AG09309 (cell line): ENCODE measurements at regions not wholly inside any gene's neighbourhood (a gene's known extent, or its start where the extent isn't known, plus 50 kb on each side); places are given as distances from the start of the nearest gene placed in this dataset.

Experiments
- DNase-seq: peaks from one replicate; pipeline ENCODE4 v3.0.0-alpha.2; 2010; ENCODE audit warnings: low read depth
- H3K4me3 ChIP-seq: 2 replicates; pipeline ENCODE4 v1.5.1; 2011; ENCODE audit warnings: mild to moderate bottlenecking, low read depth, low read length, moderate library complexity; ENCODE audit not compliant: control insufficient read depth
- TF ChIP-seq, protein P1 (sequence below): IDR thresholded peaks from 2 replicates; pipeline ENCODE4 v1.5.1; 2011; ENCODE audit warnings: mild to moderate bottlenecking, low read depth, low read length, inconsistent platforms; ENCODE audit not compliant: insufficient read depth, control insufficient read depth; ENCODE audit errors: missing control alignments

DNA sequence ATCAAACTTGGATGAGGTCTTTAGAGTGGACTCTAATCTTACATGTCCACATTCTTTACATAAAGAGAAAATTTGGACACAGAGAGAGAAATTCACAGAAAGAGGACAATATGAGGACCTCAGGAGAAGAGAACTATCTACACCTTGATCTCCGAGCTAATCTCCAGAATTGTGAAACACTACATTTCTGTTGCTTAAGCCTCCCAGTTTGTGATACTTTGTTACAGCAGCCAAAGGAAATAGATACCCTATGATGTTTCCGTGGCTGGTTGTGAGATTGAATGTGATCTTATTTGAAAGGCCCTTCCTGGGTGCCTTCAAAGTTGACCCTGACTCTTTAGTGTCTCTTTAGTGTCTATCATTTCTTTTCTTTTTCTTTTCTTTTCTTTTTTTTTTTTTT, 326.1 kb upstream of the CLNK start:
- TF ChIP-seq, protein P1, sequence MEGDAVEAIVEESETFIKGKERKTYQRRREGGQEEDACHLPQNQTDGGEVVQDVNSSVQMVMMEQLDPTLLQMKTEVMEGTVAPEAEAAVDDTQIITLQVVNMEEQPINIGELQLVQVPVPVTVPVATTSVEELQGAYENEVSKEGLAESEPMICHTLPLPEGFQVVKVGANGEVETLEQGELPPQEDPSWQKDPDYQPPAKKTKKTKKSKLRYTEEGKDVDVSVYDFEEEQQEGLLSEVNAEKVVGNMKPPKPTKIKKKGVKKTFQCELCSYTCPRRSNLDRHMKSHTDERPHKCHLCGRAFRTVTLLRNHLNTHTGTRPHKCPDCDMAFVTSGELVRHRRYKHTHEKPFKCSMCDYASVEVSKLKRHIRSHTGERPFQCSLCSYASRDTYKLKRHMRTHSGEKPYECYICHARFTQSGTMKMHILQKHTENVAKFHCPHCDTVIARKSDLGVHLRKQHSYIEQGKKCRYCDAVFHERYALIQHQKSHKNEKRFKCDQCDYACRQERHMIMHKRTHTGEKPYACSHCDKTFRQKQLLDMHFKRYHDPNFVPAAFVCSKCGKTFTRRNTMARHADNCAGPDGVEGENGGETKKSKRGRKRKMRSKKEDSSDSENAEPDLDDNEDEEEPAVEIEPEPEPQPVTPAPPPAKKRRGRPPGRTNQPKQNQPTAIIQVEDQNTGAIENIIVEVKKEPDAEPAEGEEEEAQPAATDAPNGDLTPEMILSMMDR: no peak
- no peak overlapping the region for H3K4me3 ChIP-seq
- no peak for DNase-seq

DNA sequence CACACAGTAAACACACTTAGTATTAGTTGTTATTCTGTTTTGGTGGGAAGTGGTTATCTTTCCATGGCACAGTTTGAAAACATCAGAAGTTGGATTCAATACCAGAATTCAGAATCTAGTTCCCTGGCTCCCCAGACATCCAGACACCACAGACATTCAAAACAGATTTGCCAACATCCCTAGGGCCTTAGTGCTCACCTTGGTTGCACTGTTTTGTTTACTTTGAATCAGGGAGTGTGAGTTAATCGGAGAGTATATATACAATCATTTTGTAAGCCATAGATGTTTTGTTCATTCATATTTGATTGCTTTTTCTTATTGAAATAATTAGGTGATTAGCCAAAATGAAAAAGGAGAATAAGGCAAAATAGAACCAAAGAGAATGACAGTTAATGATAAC, 324.7 kb upstream of the CLNK start:
- H3K4me3 ChIP-seq: no peak overlapping the region
- no peak for DNase-seq
- TF ChIP-seq, protein P1: no peak

DNA sequence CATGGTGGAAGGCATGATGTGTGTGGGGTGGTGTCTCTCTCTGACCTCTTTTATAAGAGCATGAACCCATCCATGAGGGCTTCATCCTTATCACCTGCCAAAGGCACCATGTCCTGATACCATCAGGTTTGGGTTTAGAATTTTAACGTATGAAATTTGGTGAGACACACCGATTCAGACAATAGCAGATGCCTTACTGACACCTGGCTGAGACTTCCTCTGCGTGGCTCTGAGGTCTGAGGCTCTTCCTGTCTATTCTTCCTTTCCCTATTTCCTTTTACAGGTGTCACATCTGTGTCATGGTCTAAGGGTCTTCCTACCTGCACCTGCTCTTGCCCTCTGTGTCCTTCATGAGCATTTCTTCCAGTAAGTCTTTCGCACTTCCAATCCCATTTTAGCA, 320.7 kb upstream of the CLNK start:
- no peak for DNase-seq
- H3K4me3 ChIP-seq: no peak overlapping the region
- TF ChIP-seq, protein P1: no peak

DNA sequence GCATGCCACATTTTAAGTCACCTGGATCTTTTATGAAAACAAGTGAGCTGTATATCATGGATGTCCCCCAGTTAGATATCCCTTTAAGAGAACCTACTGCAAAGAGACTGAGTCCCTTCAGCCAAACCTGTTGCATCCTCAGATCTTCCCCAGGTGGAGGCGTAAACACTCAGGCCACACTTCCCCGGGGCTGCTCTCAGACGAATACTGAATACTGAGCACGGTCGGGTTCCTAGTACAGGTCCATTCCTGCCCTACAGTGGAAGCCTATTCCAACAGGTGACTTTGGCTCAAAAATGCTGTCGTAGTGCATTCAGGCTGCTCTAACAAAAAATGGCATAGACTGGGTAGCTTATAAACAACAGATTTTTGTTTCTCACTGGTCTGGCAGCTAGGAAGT, 320.2 kb upstream of the CLNK start:
- no peak for DNase-seq
- TF ChIP-seq, protein P1: no peak
- no peak overlapping the region for H3K4me3 ChIP-seq

DNA sequence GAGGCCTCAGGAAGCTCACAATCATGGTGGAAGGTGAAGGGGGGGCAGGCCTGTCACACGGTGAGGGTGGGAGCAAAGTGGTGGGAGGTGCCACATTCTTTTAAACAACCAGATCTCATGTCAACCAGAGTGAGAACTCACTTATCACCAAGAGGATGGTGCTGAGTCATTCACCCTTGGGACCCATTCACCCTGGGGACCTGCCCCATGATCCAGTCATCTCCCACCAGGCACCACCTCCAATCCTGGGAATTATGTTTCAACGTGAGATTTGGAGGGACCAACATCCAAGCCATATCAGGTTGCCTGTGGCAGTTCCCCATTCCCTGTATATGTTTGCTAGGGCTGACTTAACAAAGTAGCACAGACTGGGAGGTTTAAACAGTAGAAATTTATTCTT, 318.4 kb upstream of the CLNK start:
- no peak overlapping the region for H3K4me3 ChIP-seq
- TF ChIP-seq, protein P1: no peak
- DNase-seq: no peak

DNA sequence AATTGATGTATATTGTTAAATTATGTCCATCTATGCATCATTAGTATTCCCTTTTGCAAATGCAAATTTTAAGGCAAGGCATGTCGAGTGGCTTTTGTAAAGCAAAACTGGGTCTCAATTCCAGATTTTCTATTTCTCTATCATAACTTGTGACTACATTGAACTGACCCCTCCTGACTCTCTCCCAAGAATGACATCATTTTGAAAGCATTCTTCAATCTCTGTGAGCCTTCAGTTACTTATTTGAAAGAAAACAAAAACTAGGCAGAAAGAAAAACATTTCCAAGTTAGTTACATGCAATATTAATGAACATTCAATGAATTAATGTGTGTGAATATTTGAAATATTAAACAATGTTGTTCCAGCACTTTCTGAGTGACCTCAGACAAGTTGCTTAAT, 314.3 kb upstream of the CLNK start:
- H3K4me3 ChIP-seq: no peak overlapping the region
- no peak for DNase-seq
- TF ChIP-seq, protein P1: no peak

DNA sequence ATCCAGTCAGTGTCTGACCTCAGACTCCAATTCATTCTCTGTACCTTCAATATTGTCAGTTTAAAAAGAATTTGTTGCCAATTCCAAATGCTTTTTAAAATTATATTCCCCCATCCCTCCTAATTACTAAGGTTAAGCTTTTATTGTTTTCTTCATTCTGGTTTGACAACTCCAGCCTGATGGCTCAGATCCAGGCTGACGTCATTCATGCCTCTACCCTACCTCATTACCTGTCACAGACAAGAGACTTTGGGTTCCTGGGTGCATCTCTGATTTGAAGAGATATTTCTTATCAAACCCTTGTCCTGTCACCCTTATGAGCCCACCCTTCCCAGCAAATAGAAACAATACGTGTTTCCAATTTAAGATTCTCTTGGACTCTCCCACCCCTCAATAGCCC, 300.2 kb upstream of the CLNK start:
- no peak for DNase-seq
- no peak overlapping the region for H3K4me3 ChIP-seq
- TF ChIP-seq, protein P1: no peak
